KG1 (cell line): ENCODE measurements at regions not wholly inside any gene's neighbourhood (a gene's known extent, or its start where the extent isn't known, plus 50 kb on each side); places are given as distances from the start of the nearest gene placed in this dataset.
"Not testable (repeated sequence)": the region's sequence is repeated elsewhere in the genome, so short reads cannot be mapped to it uniquely, and the experiment has no call there.

Source experiments
- DNase-seq: peaks from one replicate; lab custom pipeline; 2025; lab: John Stamatoyannopoulos, UW

GRCh38 chr6:79810185-79810705 lies 137.1 kb downstream of the ELOVL4 start:
- DNase-seq = no peak

- DNase-seq = no peak
Observed at GRCh38 chr6:79808921-79809320, 138.4 kb downstream of the ELOVL4 start.

- DNase-seq = not testable (repeated sequence)
Observed at GRCh38 chr6:79806661-79807060, 140.7 kb downstream of the ELOVL4 start.

- DNase-seq = no peak
Observed at GRCh38 chr6:79804732-79805131, 142.6 kb downstream of the ELOVL4 start.

GRCh38 chr6:79803917-79804316 lies 143.4 kb downstream of the ELOVL4 start:
- DNase-seq = no peak

GRCh38 chr6:79802657-79803300 lies 144.6 kb downstream of the ELOVL4 start:
- no peak for DNase-seq

- DNase-seq = no peak
Observed at GRCh38 chr6:79801362-79801761, 146.0 kb downstream of the ELOVL4 start.

GRCh38 chr6:79798841-79799240 lies 148.5 kb downstream of the ELOVL4 start:
- DNase-seq = no peak

- no peak for DNase-seq
Observed at GRCh38 chr6:79797912-79798311, 149.4 kb downstream of the ELOVL4 start.

- DNase-seq = no peak
Observed at GRCh38 chr6:79797163-79797764, 150.1 kb downstream of the ELOVL4 start.

GRCh38 chr6:79796197-79796596 lies 151.2 kb downstream of the ELOVL4 start:
- no peak for DNase-seq

- no peak for DNase-seq
Observed at GRCh38 chr6:79789896-79790295, 157.5 kb downstream of the ELOVL4 start.

- no peak for DNase-seq
Observed at GRCh38 chr6:79788756-79789155, 157.6 kb downstream of the SH3BGRL2 start.

GRCh38 chr6:79787626-79788025 lies 156.5 kb downstream of the SH3BGRL2 start:
- DNase-seq = no peak

- no peak for DNase-seq
Observed at GRCh38 chr6:79784395-79784753, 153.2 kb downstream of the SH3BGRL2 start.

GRCh38 chr6:79783670-79784394 lies 152.7 kb downstream of the SH3BGRL2 start:
- no peak for DNase-seq

GRCh38 chr6:79782792-79783580 lies 151.9 kb downstream of the SH3BGRL2 start:
- no peak for DNase-seq

GRCh38 chr6:79781916-79782315 lies 150.8 kb downstream of the SH3BGRL2 start:
- DNase-seq = no peak

- no peak for DNase-seq
Observed at GRCh38 chr6:79780881-79781280, 149.8 kb downstream of the SH3BGRL2 start.

GRCh38 chr6:79778816-79779215 lies 147.7 kb downstream of the SH3BGRL2 start:
- no peak for DNase-seq

GRCh38 chr6:79777713-79778579 lies 146.8 kb downstream of the SH3BGRL2 start:
- DNase-seq = peak; percentile 32
